VCaP (cell line): ENCODE measurements at regions not wholly inside any gene's neighbourhood (a gene's known extent, or its start where the extent isn't known, plus 50 kb on each side); places are given as distances from the start of the nearest gene placed in this dataset.

Source experiments
- H3K27ac ChIP-seq: fragments of 450-650 bp; 2 replicates; pipeline ENCODE4 v1.5.1; 2017
- TF ChIP-seq, protein P1 (sequence below): fragments of 450-650 bp; conservative IDR thresholded peaks from 2 replicates; pipeline ENCODE4 v1.5.1; 2017; ENCODE audit warnings: mild to moderate bottlenecking, moderate library complexity

DNA sequence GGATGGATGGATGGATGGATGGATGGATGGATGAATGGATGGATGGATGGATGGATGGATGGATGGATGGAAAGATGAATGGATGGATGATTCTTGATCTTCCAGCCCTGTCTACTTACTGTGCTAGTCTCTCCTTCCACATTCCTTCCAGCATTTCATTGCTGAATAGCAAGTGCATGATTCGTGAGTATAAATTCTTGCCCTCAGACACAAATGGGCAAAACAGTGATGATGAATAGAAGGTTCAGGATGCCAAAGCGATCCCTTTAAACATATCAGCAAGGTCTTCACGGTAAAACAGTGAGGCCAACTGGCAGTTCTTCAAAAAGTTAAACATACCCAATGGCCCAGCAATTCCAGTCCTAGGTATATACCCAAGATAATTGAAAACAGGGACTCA lies 400.2 kb downstream of the MN1 start:
- TF ChIP-seq, protein P1, sequence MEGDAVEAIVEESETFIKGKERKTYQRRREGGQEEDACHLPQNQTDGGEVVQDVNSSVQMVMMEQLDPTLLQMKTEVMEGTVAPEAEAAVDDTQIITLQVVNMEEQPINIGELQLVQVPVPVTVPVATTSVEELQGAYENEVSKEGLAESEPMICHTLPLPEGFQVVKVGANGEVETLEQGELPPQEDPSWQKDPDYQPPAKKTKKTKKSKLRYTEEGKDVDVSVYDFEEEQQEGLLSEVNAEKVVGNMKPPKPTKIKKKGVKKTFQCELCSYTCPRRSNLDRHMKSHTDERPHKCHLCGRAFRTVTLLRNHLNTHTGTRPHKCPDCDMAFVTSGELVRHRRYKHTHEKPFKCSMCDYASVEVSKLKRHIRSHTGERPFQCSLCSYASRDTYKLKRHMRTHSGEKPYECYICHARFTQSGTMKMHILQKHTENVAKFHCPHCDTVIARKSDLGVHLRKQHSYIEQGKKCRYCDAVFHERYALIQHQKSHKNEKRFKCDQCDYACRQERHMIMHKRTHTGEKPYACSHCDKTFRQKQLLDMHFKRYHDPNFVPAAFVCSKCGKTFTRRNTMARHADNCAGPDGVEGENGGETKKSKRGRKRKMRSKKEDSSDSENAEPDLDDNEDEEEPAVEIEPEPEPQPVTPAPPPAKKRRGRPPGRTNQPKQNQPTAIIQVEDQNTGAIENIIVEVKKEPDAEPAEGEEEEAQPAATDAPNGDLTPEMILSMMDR: no peak
- no peak overlapping the region for H3K27ac ChIP-seq

DNA sequence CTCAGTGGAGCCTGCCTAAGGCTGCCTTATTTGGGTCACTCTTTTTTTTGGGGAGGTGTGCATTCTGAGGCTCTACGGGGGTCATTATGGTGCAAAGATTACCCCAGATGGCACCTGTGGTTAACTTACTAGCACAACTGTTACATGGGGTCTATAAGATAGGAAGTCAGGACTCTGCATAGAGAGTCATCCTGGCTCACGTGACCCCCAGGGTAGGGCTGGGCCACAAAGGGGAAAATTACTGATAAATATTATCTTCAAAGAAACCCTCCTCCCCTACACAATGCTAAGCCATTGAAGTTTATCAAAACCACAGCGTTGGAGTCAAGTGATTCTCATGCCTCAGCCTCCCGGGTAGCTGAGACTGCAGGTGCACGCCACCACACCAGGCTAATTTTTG lies 397.1 kb downstream of the MN1 start:
- H3K27ac ChIP-seq: no peak overlapping the region
- TF ChIP-seq, protein P1: no peak

GRCh38 chr22:27405672-27406388 lies 395.7 kb downstream of the MN1 start:
- TF ChIP-seq, protein P1: peak; percentile 83
- no peak overlapping the region for H3K27ac ChIP-seq

DNA sequence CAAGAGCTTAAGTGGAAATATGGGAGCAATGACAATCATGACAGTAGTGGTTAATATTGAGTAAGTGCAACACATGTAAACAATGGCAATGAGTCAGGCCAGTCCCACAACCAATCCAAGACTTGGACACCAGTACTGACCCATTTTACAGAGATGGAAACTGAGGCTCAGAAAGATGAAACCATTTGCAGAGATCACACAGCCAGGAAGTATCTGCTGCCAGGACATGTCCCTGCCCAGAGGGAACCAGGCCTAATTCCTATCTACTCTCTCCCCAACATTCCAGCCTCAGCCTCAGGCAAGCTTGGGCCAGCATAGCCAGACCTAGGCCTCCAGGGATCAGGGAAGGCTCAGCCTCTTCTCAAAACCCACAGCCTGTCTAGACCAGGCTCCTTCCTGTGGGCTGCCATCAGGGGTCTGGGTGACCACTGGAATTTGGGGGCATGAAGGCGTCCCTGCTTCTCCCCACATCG lies 395.1 kb downstream of the MN1 start:
- TF ChIP-seq, protein P1: no peak
- H3K27ac ChIP-seq: no peak overlapping the region

DNA sequence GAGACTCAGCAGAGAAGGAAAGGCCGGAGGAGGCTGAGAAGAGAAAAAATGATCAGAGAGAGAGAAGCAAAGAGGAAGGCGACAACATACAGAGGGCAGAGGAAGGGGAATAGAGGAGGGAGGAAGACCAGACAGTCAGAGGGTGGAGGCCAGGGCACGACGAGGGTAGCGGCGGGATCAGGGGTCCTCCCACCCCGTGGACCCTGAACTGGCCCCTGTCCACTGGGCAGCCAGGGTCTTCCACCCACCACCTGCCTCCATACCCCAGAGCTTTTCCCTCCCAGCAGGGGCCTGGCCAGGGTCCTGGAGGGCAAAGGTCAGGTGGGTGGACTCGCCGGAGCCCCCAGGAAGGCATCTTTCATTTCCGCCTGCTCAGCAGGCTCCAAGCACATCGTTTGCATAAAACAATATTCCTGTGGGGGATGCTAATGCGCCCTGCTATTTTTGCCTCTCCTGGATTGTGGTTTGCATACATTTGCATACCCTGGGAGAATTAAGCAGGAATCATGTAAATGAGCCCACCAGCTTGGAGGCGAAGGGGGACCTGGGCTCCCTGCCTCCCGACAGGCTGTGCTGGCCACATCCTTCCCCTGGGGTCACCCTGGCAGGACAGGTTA lies 394.1 kb downstream of the MN1 start:
- TF ChIP-seq, protein P1: no peak
- H3K27ac ChIP-seq: no peak overlapping the region

DNA sequence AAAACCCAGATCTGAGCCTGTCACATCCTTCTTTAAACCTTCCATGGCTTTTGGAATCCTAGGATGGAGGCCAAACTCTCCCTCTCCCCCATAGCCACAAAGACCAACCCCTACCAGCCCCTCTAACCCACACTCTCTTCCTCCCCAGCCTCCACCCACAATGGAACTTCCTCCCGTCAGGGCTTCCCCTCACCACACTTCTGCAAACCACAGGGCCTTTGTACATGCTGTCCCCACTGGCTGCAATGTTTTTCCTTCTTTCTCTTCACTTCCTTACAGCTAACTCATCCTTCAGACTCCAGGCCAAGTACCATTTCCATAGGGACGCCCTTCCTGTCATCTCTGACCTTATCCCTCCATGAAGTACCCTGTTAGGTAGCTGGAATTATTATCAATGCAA lies 393.5 kb downstream of the MN1 start:
- H3K27ac ChIP-seq: no peak overlapping the region
- TF ChIP-seq, protein P1: no peak

DNA sequence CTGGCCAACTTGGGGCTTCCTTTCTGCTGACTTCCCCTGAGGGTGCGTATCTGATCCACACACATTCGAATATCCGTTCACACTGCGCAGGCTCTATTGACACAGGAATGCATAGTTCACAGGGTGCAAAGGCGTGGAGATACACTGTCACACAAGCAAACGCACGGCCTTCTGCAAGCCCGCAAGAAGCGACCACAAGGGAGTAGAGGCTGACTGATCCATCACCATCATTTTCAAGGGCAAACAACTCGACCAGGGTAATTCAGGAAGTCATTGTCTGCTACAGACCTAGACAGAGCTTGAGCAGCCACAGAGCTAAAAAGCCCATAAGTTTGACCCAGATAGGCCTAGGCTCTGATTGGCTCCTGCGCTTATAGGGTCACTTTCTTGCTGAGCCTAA lies 392.3 kb downstream of the MN1 start:
- H3K27ac ChIP-seq: no peak overlapping the region

More for the DNA sequence above, 392.3 kb downstream of the MN1 start:
- TF ChIP-seq, protein P1: no peak
